ENCODE measurements at regions not wholly inside any gene's neighbourhood (a gene's known extent, or its start where the extent isn't known, plus 50 kb on each side); places are given as distances from the start of the nearest gene placed in this dataset.

- Histone ChIP-seq H3K27me3 (no peaks in the 10 kb centered on the region), H3K4me1 (no peaks in the 10 kb centered on the region), H3K27ac (no peak overlapping the region), H3K36me3 (replicated peaks in 1 of 2; ENCODE audit: insufficient read depth in 1 of 2, low read depth in 2 of 2) (no peaks in the 10 kb centered on the region), H3K4me3 (no peak overlapping the region), H3K9me3 (peaks cover 0 to 24% (median 0%) of the 10 kb centered on the region in 3 donors)
- ATAC-seq (no peak), DNase-seq (no peak)
- TF ChIP-seq POLR2A (IDR thresholded peaks at IDR 0.05): no peak
- TF ChIP-seq CTCF (IDR thresholded peaks at IDR 0.05): no peak
- WGBS, 2 donors: 63 to 77% methylated on average over 8 of the region's 8 CpGs
- intact Hi-C loops (cut with DNase I): no loop called here
Measured at GRCh38 chr15:69685512-69686452, 233.2 kb downstream of the RPLP1 start.

- WGBS, 2 donors: 82 to 96% methylated on average over 7 of the region's 7 CpGs
- Histone ChIP-seq H3K36me3 (replicated peaks in 1 of 2; ENCODE audit: insufficient read depth in 1 of 2, low read depth in 2 of 2) (no peaks in the 10 kb centered on the region), H3K27ac (no peak overlapping the region), H3K9me3 (peaks cover 0 to 24% (median 0%) of the 10 kb centered on the region in 3 donors), H3K27me3 (no peaks in the 10 kb centered on the region), H3K4me3 (no peak overlapping the region), H3K4me1 (no peaks in the 10 kb centered on the region)
- ATAC-seq (no peak), DNase-seq (no peak)
- TF ChIP-seq POLR2A (IDR thresholded peaks at IDR 0.05) (no peak), CTCF (IDR thresholded peaks at IDR 0.05) (no peak)
- intact Hi-C loops (cut with DNase I): no loop called here
Measured at GRCh38 chr15:69686626-69687025, 234.0 kb downstream of the RPLP1 start.

- TF ChIP-seq CTCF (IDR thresholded peaks at IDR 0.05) (no peak), POLR2A (IDR thresholded peaks at IDR 0.05) (no peak)
- H3K36me3 ChIP-seq (replicated peaks in 1 of 2; ENCODE audit: insufficient read depth in 1 of 2, low read depth in 2 of 2): no peaks in the 10 kb centered on the region
- H3K4me3 ChIP-seq: no peak overlapping the region
- no peaks in the 10 kb centered on the region for H3K27me3 ChIP-seq
- DNase-seq: no peak
- no peak for ATAC-seq
- intact Hi-C loops (cut with DNase I): no loop called here
- H3K9me3 ChIP-seq: peaks cover 0 to 24% (median 0%) of the 10 kb centered on the region in 3 donors
- H3K27ac ChIP-seq: no peak overlapping the region
- WGBS, 2 donors: 95 to 100% methylated on average over 1 of the region's 1 CpG
- H3K4me1 ChIP-seq: no peaks in the 10 kb centered on the region
Measured at GRCh38 chr15:69689133-69689532, 236.5 kb downstream of the RPLP1 start.

GRCh38 chr15:69691307-69692015, 238.8 kb downstream of the RPLP1 start:
- Histone ChIP-seq H3K27ac (no peak overlapping the region), H3K4me3 (no peak overlapping the region), H3K36me3 (replicated peaks in 1 of 2; ENCODE audit: insufficient read depth in 1 of 2, low read depth in 2 of 2) (no peaks in the 10 kb centered on the region), H3K4me1 (no peaks in the 10 kb centered on the region), H3K9me3 (peaks cover 0 to 24% (median 0%) of the 10 kb centered on the region in 3 donors), H3K27me3 (no peaks in the 10 kb centered on the region)
- intact Hi-C loops (cut with DNase I): no loop called here
- ATAC-seq (no peak), DNase-seq (no peak)
- TF ChIP-seq CTCF (IDR thresholded peaks at IDR 0.05) (no peak), POLR2A (IDR thresholded peaks at IDR 0.05) (no peak)
- WGBS, 2 donors: 84 to 85% methylated on average over 7 of the region's 7 CpGs
